HUDEP-2 (cell line): ENCODE measurements at regions not wholly inside any gene's neighbourhood (a gene's known extent, or its start where the extent isn't known, plus 50 kb on each side); places are given as distances from the start of the nearest gene placed in this dataset.
"Not testable (repeated sequence)": the region's sequence is repeated elsewhere in the genome, so short reads cannot be mapped to it uniquely, and the experiment has no call there.

Experiments
- DNase-seq, 76 experiments: peaks; one replicate each; lab custom pipeline; 2025; ENCODE audit not compliant: unreplicated experiment in 76 of 76; lab: John Stamatoyannopoulos, UW

DNA sequence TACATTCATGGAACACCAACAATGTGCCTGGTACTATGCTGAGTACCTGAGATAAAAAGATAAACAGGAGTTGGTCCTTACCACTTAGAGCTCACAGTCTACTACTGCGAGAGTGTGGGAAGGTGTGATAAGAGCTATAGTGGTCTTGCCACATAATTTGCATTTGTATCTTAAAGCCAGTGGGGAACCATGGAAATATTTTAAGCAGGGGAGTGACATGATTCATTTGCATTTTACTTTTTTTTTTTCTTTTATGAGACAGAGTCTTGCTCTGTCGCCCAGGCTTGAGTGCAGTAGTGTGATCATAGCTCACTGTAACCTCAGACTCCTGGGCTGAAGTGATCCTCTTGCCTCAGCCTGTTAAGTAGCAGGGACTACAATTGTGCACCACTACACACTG lies 53.6 kb downstream of the SRGAP2 start:
- DNase-seq = not testable (repeated sequence)

DNA sequence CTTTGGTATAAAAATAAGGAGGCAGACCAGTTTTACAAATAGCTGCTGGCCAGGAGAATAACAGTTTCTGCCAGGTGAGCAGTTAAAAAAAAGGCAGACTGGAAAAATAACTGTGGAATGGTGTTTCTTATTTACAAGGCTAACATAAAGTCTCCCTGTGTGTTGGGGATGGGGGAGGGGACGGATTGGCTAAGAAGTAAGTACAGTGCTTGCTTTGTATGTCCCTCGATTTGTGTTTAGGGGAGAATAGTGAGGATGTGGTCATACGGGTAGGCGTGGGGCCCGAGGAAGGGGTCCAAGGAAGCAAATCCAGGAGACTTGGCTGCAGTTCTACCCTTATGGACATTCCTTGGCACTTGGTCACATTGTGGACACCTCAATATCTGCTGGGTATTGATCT lies 58.1 kb downstream of the SRGAP2 start:
- DNase-seq = not testable (repeated sequence)

DNA sequence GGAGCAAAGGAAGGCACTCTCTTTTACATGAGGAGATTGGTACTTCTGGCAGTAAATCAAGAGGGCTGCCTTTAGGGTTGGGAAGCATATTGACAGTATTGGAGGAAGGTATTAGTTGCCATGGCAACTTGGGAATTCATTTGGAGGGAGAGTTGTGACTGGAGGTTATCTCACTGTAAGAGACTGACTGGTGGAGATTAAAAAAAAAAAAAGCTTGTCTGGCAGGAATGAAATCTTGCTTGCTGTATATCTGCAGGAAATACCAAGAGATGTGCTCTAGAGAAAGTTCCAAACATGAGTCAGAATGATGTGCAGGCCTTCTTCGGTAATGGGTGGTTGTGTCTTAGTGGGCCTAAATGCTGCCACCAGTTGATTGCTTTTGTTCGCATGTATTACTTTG lies 59.1 kb downstream of the SRGAP2 start:
- DNase-seq = not testable (repeated sequence)

DNA sequence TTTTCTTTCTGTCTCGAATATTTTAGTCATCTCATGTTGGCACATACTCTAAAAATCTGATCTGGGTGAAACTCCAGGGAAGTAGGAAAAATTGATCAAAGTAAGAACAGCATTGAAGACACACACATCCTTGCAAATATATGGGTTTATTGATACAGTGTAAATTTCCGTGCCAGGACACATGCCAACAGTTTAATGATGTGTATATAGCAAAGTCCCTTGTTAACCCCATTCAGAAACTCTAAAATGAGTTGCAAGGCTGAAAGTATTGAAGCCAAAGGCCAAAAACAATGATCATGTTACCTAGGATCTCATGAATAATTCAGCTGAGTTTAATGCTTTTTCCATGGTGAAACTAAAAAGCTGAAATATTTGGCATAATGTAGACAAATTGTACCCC lies 61.6 kb downstream of the SRGAP2 start:
- not testable (repeated sequence) for DNase-seq

DNA sequence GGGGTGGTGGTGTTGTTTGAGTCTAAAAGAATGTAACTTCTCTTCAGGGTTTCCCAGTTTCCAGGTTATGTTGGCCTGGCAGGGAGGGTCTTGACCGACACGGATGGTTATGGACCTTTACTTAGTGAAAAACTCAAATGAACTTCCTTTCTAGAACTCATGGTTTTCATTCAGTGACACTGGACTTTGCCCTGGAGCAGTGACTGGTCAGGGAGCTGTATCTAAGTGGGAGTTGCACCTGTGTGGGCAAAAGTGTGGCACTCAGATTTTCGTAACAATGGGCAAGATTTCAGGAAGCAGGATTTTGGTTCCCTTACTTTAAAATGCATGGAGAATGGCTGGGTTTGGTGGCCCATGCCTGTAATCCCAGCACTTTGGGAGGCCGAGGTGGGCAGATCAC lies 67.8 kb downstream of the SRGAP2 start:
- DNase-seq = not testable (repeated sequence)

DNA sequence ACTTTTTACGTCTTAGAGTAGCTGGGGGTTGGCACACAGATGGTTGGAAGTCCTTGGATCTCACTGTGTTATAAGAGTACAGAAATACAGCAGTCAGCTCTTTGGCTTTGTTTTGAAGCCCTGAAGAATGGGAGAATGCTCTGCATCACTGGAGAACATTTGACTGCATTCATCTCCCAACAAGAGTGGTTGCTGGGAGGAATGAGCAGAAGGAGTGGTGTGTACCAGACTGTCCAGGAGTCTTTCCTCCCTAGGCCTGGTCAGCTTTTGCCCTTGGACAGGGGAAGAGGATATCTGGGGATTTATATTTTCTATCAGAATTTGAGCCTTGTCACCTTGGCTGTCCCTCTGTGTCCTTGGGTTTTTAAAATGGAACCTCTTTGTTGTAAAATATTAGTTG lies 69.8 kb downstream of the SRGAP2 start:
- DNase-seq = not testable (repeated sequence)

DNA sequence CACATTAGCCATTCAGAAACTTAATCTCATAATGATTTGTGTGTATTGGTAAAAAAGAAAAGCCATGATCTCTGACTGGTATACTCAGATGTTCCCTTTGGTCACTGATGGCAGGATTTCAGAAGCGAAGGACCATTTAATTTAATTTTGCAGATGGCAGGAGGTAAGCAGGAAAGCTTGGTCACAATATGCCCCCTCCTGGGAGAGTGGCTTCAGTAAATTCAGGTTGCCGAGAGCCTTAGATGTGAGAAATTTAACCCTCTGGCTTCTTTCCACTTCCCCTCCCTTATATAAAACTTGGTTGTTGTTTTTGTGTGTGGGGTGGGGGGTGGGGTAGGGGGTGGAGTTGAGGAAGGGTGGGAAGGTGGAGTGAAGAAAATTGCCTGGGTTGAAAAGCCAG lies 72.8 kb downstream of the SRGAP2 start:
- not testable (repeated sequence) for DNase-seq

DNA sequence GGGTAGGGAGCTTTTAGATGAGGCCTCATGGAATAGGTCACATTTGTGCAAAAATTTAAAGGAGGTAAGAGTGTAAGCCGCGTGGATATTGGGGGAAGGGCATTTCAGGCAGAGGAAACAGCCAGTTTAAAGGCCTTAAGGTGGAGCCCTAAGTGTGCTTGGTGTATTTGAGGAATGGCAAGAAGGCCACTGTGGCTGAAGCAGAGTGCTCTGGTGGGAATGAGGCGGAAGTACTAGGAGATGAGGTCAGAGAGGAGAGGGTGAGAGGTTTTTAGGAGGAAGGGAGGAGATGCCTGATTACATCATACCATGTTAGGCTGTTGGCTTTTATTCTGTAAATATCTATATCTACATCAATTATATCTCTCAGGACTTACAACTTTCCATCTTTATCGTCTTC lies 75.3 kb downstream of the SRGAP2 start:
- not testable (repeated sequence) for DNase-seq

DNA sequence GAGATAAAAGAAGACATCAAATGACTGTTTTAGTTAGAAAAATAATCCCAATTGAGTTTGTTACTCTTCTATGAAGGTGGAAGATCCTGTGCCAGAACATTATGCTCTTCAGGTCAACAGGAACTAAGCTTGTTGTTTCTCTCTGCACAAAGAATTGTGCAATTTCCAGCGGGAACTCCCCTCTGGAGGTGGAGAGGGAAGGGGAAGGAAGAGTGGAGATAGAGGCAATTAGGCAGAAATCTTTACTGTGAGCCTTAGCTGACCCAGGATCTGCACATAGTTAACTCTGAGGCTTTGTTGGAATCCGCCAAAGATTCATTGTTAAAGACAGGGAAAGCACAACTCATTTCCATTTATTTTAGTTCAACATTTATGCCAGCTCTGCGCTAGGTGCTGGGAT lies 77.3 kb downstream of the SRGAP2 start:
- not testable (repeated sequence) for DNase-seq

DNA sequence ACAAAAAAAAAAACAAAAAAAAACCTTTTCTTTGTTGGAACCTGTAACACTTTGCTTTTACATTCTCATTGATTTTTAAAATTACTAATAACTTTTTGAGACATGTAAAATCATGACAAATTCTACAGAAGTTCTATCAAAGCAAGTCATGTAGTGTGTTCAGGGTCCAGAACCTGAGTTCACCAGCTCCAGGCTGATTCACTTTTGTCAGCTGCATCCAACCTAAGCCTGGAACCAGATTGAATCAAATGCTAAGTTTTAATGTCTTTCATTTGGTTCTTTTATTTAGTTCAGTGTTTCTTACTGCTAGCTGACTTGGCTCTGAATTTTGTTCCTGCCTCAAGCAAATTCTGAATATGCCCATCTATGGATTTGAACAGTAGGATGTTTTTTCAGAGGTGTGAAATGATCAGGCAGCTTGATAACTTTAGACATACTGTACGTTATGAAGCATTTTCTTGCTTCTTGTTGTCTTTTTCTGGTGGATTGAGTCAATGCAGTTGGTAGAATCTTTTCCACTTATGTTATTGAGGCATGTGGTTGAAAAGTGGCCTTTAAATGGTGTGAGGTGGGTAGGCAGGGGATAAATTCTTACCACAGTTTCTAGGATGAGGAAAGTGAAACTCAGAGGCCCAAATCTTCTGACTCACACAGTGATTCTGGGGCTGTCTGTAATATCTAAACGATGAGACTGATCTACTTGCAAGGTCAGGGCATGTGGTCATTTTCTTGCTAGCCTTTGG lies 78.7 kb downstream of the SRGAP2 start:
- not testable (repeated sequence) for DNase-seq

DNA sequence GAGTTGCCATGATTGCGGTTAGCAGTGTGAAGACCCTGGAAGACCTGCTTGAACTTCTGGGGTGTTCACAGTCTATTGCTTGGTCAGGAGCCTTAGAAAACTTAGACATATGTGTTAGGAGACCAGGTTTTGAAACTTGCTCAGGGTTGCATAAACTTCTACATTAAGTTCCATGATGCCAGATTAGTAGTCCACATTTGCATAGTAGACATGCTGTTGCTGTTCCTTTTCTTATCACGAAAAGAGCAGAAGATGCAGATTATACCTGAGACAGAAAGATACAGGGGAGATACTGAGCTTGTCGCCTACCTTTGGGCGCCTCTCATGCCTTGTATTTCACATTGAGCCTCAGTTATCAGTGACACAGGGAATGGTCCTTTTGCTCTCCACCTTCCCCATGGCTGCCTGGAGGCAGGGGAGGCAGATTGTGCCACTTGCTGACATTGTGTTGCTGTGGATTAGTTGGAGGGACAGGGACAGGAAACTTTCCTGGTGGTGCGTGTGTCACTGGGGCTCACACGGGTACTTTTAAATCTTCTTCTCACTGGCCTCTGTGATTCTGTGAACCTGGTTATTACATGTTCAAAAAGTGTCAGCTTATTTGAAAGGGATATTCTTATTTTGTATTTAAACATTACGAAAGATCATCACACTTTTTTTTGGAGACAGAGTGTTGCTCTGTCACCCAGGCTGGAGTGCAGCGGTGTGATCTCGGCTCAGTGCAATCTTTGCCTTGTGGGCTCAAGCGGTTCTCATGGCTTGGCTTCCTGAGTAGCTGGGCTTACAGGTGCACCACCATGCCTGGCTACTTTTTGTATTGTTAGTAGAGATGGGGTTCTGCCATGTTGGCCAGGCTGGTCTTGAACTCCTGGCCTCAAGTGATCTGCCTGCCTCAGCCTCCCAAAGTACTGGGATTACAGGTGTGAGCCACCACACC lies 82.0 kb downstream of the SRGAP2 start:
- DNase-seq = not testable (repeated sequence)

DNA sequence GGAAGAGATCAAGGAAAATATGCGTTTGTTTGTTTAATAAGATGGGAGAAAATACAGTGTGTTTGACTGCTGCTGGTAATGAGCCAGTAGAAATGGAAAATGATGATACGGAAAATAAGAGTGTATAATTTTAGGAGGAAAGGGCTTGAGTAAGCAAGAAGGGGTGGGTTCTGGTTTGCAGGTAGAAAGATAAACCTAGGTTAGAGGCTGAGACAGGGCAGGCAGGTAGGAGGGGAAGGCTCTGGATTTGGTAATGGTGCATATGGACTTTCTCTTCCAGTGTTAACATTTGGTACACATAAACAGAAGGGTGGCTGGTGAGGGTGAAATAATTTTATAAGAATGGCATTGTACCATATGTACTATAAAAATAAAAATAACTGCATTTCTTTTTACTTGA lies 84.4 kb downstream of the SRGAP2 start:
- not testable (repeated sequence) for DNase-seq

DNA sequence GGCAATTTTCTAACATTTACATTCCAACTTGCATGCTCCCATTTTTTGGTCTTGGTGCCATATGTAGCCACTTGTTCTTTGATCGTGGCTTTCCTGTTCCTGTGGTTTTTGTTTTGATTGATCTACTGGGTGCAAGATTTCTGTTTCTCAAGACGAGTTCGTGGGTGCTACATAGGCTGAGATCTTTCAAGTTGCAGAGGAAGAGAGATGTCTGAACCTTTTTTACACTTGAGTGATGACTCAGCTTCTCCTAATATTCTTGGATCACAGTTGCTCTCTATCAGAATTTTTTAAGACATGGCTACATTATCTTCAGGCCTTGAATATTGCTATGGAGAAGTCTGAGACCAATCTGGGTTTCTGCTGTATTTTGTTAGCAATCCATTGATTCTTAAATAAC lies 85.1 kb downstream of the SRGAP2 start:
- DNase-seq = not testable (repeated sequence)

DNA sequence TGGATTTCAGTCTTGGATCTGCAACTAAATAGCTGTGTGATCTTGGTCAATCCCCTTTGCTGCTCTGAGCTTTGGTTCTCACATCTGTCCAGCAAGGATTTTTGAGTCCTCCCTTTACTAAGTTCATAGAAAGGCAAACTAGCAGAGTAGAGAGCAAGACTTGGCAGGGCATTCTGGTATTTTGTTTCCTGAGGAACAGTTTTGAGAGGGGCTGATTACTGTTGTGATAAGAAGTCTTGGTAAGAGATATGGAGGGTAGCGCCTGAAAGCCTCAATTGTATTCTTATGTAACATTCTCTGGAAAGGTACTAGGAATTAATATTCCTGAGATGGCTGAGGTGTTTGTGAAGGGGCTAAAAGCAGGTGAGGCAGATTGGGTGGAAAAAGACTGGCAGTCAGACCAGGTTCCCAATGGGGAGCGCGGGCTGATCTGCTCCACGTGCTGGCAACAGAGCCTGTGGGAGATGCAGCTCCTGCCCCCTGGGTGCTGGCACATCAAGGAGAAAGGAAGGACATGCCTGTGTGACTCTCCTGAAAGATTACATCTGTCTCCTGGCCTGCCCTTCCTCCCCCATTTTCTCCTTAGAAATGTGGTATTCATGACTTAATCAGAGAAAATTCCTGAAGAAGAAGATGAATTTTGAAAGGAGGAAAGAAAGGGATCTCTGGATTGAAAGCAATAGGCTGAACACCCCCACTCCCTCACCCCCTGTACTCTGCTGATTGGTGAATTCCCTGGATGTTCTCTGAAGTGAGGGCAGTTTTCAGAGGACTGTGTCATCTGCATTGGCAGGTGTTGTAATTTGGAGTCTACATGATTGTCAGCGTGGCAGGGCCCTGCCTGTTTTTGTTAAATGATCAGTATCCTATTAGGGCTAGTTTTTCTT lies 94.0 kb downstream of the SRGAP2 start:
- DNase-seq = not testable (repeated sequence)

DNA sequence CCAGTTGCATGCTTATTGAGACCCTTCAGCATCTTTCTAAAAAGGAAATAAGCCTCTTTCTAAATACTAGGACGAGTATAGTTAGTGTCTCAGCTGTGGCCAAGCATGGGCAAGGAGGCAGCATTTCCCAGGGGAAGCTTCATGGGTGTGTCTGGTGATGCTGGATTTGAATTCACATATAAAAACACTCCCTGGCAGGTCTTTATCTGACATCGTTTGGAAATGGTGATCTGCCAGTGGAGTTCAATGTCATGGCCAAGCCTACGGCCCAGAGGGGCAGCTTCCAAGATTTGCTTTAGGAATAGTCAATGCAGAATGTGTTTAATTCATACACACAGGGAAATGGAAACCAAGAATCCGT lies 94.7 kb downstream of the SRGAP2 start:
- DNase-seq = not testable (repeated sequence)

DNA sequence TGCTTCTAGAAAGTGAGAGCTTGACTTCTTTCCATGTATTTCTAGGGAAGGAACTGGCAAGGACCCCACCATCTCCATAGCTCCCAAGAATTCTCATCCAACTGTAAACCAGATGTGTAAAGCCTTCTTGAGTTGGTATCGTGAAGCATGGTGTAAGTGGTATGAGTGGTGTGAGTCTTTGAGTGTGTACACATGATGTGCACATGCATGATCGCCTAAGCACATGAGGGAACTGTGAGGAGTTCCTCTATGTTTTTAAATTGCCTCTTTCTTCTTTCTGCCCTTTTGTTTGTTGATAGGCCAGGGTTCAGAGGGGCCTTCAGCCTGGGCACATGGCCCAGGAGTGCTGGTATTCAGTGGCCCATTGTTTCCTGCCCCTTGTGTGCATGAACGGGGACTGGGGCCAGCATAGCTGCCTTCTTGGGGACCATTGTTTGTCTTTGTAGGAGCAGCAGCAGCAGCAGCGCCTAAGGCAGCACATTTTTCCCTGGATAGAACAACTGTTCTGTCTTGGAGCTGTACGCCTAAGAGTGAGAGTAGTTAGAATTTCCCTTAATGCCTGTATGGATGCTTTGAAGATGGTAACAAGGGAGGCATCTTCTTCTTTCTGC lies 95.9 kb downstream of the SRGAP2 start:
- DNase-seq = not testable (repeated sequence)

DNA sequence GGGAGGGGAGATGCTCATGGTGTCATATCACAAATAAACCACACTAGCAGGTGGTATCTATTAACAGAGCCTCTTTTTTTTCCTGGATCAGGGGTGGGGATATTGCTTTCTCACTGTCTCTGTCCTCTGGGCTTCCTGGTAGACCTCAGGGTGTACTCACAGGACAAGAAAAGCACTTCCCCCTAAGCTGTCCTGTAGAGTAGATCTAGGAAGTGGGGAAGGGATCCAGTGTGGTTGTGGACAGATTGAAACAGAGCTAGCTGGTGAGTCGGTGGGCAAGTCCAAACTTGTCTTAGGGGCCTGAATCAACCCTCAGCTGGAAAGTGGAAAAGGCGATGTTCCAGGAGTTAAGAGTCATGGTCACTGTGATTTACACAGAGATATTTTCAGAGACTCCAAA lies 96.6 kb downstream of the SRGAP2 start:
- not testable (repeated sequence) for DNase-seq

DNA sequence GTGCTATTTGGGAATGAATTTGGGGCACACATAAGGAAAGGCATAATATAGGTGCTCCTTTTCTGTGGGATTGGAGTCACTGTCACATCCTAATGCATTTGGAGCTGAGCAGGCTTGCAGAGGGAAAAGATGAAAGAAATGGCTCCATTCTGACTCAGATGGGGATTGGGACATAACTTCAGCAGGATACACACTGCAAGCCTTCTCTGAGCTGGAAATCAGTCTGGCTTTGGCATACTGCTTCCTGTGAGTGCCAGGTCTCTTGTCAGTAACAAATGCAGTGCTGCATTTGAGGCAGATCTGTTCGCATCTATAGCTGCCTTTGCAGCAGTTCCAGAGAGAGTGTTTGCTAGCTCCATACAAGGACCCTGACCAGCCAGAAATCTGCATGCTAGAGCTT lies 98.7 kb downstream of the SRGAP2 start:
- not testable (repeated sequence) for DNase-seq

DNA sequence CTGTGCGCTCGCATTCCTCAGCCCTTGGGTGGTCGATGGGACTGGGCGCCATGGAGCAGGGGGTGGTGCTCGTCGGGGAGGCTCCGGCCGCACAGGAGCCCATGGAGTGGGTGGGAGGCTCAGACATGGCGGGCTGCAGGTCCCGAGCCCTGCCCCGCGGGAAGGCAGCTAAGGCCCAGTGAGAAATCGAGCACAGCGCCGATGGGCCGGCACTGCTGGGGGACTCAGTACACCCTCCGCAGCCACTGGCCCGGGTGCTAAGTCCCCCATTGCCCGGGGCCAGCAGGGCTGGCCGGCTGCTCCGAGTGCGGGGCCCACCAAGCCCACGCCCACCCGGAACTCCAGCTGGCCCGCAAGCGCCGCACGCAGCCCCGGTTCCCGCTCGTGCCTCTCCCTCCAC lies 104.1 kb downstream of the SRGAP2 start:
- DNase-seq = not testable (repeated sequence)

DNA sequence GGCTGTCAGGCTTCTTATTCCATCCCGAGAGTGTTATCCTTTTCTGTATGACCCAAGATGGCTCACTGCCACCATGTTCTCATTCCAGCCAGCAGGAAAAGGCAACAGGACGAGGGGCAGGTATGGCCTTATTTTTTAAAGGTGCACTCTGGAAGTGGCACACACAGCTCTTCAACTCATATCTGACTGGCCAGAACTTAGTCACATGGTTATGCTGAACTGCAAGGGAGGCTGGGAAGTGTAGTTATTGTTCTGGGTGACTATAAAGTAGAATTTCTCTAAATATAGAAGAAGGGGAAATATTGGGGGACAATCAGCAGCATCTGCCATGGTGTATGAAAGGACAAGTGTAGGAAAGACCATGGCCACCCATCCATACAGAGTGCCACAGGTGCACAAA lies 107.6 kb downstream of the SRGAP2 start:
- DNase-seq = not testable (repeated sequence)
